ENCODE measurements at regions not wholly inside any gene's neighbourhood (a gene's known extent, or its start where the extent isn't known, plus 50 kb on each side); places are given as distances from the start of the nearest gene placed in this dataset.

- no peak for DNase-seq
Measured at GRCh38 chr5:106974272-106974671, 696.5 kb downstream of the EFNA5 start.

DNA sequence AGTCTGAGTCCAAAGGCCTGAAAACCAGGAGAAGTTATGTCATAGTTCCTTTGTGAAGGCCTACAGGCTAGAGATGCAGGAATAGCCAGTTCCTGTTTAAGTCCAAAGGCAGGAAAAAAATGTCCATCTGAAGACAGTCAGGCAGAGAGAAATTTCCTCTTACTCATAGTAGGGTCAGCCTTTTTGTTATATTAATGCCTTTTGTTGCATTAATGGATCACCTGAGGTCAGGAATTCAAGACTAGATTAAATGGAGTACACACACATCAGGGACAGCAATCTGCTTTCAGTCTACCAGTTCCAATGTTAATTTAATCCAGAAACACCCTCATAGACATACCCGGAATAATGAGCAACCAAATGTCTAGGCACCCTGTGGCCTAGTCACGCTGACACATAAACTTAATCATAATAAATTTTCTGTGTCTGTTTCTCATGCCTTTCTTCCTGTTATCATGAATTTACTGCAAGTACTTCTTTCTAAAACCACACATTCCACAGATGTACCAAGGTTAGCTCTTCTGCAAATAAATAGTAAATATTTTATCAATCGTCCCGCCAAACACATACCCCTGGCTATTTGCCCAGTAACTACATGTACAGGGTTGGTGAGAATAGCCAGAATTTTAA lies 703.9 kb downstream of the EFNA5 start:
- no peak for DNase-seq

DNA sequence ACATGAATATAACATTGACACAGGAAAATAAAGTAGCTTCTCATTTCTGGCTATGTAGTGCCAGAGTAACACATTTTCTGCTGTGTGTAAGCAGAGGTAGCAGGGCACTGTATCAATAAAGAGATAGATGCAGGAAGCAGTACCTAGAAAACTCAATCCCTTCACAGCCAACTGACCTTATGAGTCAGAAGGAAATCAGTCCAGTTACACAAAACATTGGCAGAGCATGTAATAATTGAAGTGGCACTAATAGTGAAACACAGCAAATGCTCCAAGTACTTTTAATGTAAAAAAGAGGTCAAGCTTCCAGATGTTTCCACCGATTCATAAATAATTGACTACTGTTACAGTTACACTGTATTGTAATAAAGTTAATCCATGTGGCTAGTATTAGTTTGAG lies 706.6 kb downstream of the EFNA5 start:
- DNase-seq: no peak

- no peak for DNase-seq
Measured at GRCh38 chr5:106963630-106964029, 707.1 kb downstream of the EFNA5 start.

GRCh38 chr5:106962464-106963230 lies 708.1 kb downstream of the EFNA5 start:
- no peak for DNase-seq

GRCh38 chr5:106959387-106959786 lies 711.4 kb downstream of the EFNA5 start:
- DNase-seq: no peak

GRCh38 chr5:106957336-106957735 lies 713.4 kb downstream of the EFNA5 start:
- no peak for DNase-seq

GRCh38 chr5:106956886-106957285 lies 713.9 kb downstream of the EFNA5 start:
- DNase-seq: no peak

DNA sequence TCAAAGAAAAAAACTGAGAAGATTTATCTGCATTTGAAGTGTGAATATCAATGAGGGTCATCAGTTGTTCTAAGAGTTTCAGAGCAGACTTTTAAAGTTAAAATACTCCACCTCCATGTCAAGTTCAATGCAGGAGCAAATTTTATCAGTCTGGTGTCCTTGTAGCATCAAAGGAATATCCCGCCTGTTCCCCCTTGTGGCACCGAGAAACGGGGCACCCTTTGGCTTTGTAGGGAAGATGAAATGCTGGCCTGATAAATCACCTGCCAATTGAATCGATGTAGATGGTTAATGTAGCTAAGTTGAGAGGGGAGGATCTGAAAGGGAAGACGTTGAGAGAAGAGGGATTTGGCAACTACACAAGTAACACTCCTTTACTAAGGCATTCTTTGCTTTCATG lies 714.5 kb downstream of the EFNA5 start:
- no peak for DNase-seq

GRCh38 chr5:106940986-106941385 lies 729.8 kb downstream of the EFNA5 start:
- no peak for DNase-seq

GRCh38 chr5:106940301-106940846 lies 730.4 kb downstream of the EFNA5 start:
- no peak for DNase-seq

GRCh38 chr5:106923409-106923808 lies 747.3 kb downstream of the EFNA5 start:
- DNase-seq: no peak

DNA sequence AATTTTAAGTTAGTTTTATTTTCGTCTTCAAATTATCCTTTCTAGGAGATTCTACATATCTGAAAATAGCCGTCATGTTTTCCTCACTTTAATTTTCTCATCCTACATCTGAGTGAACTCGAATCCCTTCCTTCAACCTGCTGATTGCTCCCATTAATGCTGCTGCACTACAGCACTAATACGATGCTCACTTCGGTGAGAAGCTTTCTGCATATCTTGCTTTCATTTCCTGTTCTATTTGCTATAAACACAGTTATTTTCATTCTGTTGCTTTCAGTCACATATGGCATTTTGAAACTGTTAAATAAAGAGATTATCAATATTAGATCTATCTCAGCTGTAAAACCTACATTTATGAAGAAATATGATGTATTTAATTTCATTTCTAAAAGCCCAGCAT lies 749.2 kb downstream of the EFNA5 start:
- no peak for DNase-seq

DNA sequence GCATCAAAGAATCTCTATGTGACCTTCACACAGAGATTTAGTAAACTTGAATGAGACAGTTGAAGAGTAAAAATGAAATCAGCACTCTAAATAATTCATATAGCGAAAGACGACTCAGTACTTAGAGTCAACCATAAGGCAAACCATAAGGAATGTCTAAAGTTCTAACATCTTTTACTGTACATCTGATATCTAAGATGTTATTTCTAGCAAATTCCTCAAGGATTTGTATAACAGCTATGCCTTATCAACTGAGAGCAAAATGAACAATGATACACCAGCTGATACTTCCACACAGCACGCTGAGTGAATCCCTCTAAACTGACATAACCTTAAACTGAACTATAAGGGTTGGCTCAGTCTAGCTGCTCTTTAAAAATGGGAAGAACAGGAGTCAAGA lies 760.3 kb downstream of the EFNA5 start:
- no peak for DNase-seq

GRCh38 chr5:106909716-106910115 lies 761.0 kb downstream of the EFNA5 start:
- DNase-seq: no peak

DNA sequence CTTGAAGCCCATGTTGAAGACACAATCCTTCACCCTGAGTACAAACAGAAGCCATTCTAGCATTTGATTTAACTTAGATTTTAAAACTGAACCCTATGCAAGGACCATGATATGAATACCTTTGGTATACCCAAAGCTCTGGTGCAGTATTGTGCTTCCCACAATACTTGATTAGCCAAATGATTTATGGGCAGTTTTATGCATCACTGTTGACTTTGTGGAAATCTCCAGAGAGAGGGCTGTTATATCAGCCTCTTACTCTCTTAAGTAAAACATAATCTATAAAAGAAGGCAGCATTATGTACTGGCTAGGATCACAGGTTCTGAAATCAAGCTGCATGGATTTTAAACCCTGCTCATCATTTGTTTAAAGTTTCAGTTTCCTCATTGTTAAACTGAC lies 762.8 kb downstream of the EFNA5 start:
- DNase-seq: no peak

DNA sequence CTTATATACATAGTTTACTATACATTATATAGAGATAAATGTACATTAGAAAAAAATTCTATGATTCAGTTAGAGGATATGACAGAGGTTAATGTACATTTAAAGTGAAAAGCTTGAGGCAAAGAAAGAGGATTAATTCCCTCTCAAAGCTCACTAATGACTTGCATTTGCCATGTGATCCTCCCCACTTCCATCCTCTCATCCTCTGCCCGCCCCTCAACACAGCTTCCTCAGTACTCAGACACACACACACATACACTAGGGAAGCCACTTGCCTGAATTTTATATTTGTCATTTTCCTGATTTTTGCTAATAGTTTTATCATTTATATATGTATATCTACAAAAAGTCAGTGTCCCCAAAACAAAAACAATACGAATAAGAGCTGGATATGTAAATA lies 764.5 kb downstream of the EFNA5 start:
- DNase-seq: no peak

DNA sequence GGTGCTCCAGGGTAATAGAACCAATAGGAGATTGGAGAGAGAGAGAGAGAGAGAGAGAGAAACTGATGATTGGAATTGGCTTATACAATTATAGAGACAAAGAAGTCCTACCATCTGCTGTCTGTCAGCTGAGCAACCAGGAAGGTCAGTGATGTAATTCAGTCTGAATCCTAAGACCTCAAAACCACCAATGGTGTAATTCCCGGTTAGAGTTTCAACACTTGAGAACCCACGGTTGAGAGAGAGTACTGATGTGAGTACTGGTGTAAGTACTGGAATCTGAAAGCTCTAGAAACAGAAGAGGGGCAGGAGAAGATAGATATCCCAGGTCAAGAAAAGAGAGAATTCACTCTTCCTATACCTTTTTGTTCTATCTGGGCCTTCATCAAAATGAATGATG lies 775.8 kb downstream of the EFNA5 start:
- DNase-seq: no peak

- no peak for DNase-seq
Measured at GRCh38 chr5:106882035-106882434, 788.7 kb downstream of the EFNA5 start.

DNA sequence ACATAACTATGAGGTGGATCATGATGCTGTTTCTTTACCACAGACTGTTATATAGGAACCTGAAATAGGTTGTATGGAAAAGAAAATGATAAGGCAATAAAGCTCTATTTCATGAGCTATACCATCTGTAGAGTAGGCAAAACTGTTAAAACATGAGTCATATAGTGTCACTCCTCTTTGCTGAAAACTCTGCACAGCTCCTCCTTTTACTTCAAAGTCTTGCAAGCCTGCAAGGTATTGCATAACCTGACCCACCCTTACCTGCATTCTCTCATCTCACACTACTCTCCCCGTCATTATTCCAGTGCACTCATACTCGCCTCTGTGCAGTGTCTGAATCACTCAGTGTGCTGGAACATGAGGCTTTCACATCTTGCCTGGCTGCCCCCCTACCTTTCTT lies 790.1 kb downstream of the EFNA5 start:
- DNase-seq: no peak

- DNase-seq: no peak
Measured at GRCh38 chr5:106877881-106878280, 792.9 kb downstream of the EFNA5 start.

DNA sequence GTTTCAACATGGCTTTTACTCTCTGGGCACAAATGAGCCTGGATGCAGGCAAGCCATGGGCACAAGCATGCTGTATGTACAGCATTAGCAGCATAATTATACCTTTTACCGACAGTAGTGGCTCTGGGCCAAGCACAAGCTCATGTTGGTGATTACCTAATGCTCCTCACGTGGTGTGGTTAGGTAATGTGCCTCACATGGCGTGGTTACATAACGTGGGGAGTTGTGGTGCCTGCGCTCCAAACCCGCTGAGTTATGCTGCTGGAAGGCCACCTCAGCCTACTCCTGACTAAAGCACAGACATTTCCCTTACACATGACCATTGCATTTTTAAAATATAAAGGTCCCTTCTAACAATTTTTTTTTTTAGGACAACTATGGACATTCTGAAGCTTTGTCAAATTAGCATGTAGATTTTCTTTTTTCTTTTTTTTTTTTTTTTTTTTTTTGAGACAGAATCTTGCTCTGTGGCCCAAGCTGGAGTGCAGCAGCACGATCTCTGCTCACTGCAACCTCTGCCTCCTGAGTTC lies 794.0 kb downstream of the EFNA5 start:
- DNase-seq: no peak

- DNase-seq: no peak
Measured at GRCh38 chr5:106876298-106876622, 794.5 kb downstream of the EFNA5 start.

GRCh38 chr5:106875591-106876297 lies 795.0 kb downstream of the EFNA5 start:
- no peak for DNase-seq
